Testis (tissue), 2 donors: ENCODE measurements at regions not wholly inside any gene's neighbourhood (a gene's known extent, or its start where the extent isn't known, plus 50 kb on each side); places are given as distances from the start of the nearest gene placed in this dataset.

Experiments used
- CTCF ChIP-seq, 3 experiments: fragments of 450-650 bp in 2 of 3; fragments of 200-600 bp in 1 of 3; sonication (generic) in 1 of 3; IDR thresholded peaks; one replicate each; pipeline ENCODE4 v1.5.1; 2016 to 2019; ENCODE audit warnings: antibody characterized with exemption in 3 of 3, mild to moderate bottlenecking in 2 of 3, moderate library complexity in 1 of 3
- POLR2A ChIP-seq: fragments of 450-650 bp; IDR thresholded peaks from one replicate; pipeline ENCODE4 v1.6.1; 2017; ENCODE audit warnings: antibody characterized with exemption, mild to moderate bottlenecking, moderate library complexity

- no peak for TF ChIP-seq CTCF (IDR thresholded peaks at IDR 0.05)
- TF ChIP-seq POLR2A: no peak
Measured at GRCh38 chr13:48873587-48873986, 102.1 kb upstream of the FNDC3A start.
